ENCODE measurements at regions not wholly inside any gene's neighbourhood (a gene's known extent, or its start where the extent isn't known, plus 50 kb on each side); places are given as distances from the start of the nearest gene placed in this dataset.

DNA sequence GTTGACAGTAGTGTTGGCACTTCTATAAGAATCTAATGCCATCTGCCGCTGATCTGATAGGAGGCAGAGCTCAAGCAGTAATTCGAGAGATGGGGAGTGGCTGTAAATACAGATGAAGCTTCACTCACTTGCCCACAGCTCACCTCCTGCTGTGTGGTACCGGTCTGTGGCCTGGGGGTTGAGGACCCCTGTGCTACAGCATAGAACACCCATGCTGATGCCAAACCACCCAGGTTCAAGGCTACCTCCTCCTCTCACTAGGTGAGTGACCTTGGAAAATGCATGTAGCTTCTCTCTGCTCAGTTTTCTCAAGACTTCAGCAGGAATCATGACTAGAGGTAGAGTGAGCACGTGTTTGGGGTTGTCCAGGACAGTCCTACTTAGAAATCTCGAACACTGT lies 263.4 kb downstream of the SH3BP4 start:
- DNase-seq (ENCODE audit: low read depth in 2 of 2) = no peak
- Histone ChIP-seq H3K79me2 (ENCODE audit: control insufficient read depth, insufficient read depth, low read length) (no peaks in the 10 kb centered on the region), H3K27ac (ENCODE audit: insufficient read depth, low read length) (no peak overlapping the region), H2AFZ (ENCODE audit: low read length) (no peak overlapping the region), H3K9me3 (ENCODE audit: control insufficient read depth, insufficient read depth, low read depth, low read length) (no peaks in the 10 kb centered on the region), H4K20me1 (ENCODE audit: control insufficient read depth, extremely low read depth, insufficient read depth, low read length) (no peaks in the 10 kb centered on the region), H3K27me3 (ENCODE audit: control insufficient read depth, insufficient read depth, low read length) (no peaks in the 10 kb centered on the region), H3K4me1 (ENCODE audit: control insufficient read depth, extremely low read depth, insufficient read depth, low read length) (no peaks in the 10 kb centered on the region), H3K4me2 (ENCODE audit: extremely low read depth, insufficient read depth, low read length) (no peak overlapping the region), H3K36me3 (ENCODE audit: control insufficient read depth, insufficient read depth, low read length) (no peaks in the 10 kb centered on the region), H3K4me3 (replicated peaks in 1 of 4; ENCODE audit: control extremely low read depth in 1 of 4, insufficient read depth in 1 of 4, low read depth in 3 of 4, low read length in 4 of 4) (no peak overlapping the region), H3K9ac (ENCODE audit: insufficient read depth, low read length) (no peak overlapping the region)
- no peak for TF ChIP-seq EZH2 (IDR thresholded peaks at IDR 0.05; ENCODE audit: low read length, missing control alignments)
- TF ChIP-seq, protein P1, sequence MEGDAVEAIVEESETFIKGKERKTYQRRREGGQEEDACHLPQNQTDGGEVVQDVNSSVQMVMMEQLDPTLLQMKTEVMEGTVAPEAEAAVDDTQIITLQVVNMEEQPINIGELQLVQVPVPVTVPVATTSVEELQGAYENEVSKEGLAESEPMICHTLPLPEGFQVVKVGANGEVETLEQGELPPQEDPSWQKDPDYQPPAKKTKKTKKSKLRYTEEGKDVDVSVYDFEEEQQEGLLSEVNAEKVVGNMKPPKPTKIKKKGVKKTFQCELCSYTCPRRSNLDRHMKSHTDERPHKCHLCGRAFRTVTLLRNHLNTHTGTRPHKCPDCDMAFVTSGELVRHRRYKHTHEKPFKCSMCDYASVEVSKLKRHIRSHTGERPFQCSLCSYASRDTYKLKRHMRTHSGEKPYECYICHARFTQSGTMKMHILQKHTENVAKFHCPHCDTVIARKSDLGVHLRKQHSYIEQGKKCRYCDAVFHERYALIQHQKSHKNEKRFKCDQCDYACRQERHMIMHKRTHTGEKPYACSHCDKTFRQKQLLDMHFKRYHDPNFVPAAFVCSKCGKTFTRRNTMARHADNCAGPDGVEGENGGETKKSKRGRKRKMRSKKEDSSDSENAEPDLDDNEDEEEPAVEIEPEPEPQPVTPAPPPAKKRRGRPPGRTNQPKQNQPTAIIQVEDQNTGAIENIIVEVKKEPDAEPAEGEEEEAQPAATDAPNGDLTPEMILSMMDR (conservative IDR thresholded peaks at IDR 0.05 in 1 of 2, IDR thresholded peaks at IDR 0.05 in 1 of 2; ENCODE audit: low read depth in 1 of 2, low read length in 2 of 2) = no peak

DNA sequence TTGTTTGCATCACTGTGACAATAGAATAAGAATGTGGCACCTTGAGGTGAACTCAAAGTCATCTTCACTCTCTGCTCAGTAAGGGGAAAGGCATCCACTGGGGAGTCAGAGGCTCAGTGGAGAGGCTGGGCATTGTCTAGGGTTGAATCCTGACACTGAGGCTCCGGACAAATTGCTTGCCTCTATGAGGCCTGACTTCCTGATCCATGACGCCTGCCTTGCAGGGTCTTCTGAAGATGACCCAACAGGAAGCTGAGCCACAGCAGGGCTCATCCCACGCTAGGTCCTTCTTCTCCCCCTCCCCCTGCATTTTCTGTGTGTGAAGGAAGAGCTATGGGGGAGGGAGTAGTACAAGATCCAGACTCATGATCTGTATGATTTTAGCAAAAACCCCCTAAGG lies 265.1 kb downstream of the SH3BP4 start:
- Histone ChIP-seq H3K27ac (ENCODE audit: insufficient read depth, low read length) (no peak overlapping the region), H3K9me3 (ENCODE audit: control insufficient read depth, insufficient read depth, low read depth, low read length) (no peaks in the 10 kb centered on the region), H3K9ac (ENCODE audit: insufficient read depth, low read length) (no peak overlapping the region), H3K79me2 (ENCODE audit: control insufficient read depth, insufficient read depth, low read length) (no peaks in the 10 kb centered on the region), H3K4me2 (ENCODE audit: extremely low read depth, insufficient read depth, low read length) (no peak overlapping the region), H3K36me3 (ENCODE audit: control insufficient read depth, insufficient read depth, low read length) (no peaks in the 10 kb centered on the region), H4K20me1 (ENCODE audit: control insufficient read depth, extremely low read depth, insufficient read depth, low read length) (no peaks in the 10 kb centered on the region), H2AFZ (ENCODE audit: low read length) (no peak overlapping the region), H3K27me3 (ENCODE audit: control insufficient read depth, insufficient read depth, low read length) (no peaks in the 10 kb centered on the region), H3K4me1 (ENCODE audit: control insufficient read depth, extremely low read depth, insufficient read depth, low read length) (no peaks in the 10 kb centered on the region), H3K4me3 (replicated peaks in 1 of 4; ENCODE audit: control extremely low read depth in 1 of 4, insufficient read depth in 1 of 4, low read depth in 3 of 4, low read length in 4 of 4) (no peak overlapping the region)
- no peak for TF ChIP-seq EZH2 (IDR thresholded peaks at IDR 0.05; ENCODE audit: low read length, missing control alignments)
- TF ChIP-seq, protein P1 (conservative IDR thresholded peaks at IDR 0.05 in 1 of 2, IDR thresholded peaks at IDR 0.05 in 1 of 2; ENCODE audit: low read depth in 1 of 2, low read length in 2 of 2) = no peak
- peak in 1 of 2 donors; percentile 16 for DNase-seq (ENCODE audit: low read depth in 2 of 2)

DNA sequence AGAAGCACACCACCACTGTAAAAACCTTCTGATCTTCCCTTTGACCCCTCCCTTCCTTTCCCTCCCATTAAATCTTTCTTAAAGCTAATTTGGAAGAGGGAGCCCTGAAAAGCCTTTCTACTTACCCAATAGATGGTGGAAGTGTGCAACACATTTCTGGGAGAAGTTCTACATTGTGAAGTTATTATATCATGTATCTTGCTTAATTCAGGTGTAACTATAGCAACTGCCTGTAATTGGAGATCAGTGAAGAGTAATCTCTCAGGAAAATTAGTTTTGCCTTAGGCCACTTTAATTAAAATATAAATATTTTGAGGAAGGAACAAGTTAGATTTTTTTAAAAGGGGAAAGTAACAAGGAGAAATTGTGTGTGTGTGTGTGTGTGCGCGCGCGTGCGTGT lies 266.0 kb downstream of the SH3BP4 start:
- no peaks in the 10 kb centered on the region for H3K4me1 ChIP-seq (ENCODE audit: control insufficient read depth, extremely low read depth, insufficient read depth, low read length)
- H3K79me2 ChIP-seq (ENCODE audit: control insufficient read depth, insufficient read depth, low read length) = no peaks in the 10 kb centered on the region
- no peak overlapping the region for H3K4me2 ChIP-seq (ENCODE audit: extremely low read depth, insufficient read depth, low read length)
- peak; percentile 7 to 19 for DNase-seq (ENCODE audit: low read depth in 2 of 2)
- no peaks in the 10 kb centered on the region for H3K27me3 ChIP-seq (ENCODE audit: control insufficient read depth, insufficient read depth, low read length)
- H2AFZ ChIP-seq (ENCODE audit: low read length) = no peak overlapping the region
- no peak overlapping the region for H3K4me3 ChIP-seq (replicated peaks in 1 of 4; ENCODE audit: control extremely low read depth in 1 of 4, insufficient read depth in 1 of 4, low read depth in 3 of 4, low read length in 4 of 4)
- H3K27ac ChIP-seq (ENCODE audit: insufficient read depth, low read length) = no peak overlapping the region
- no peak overlapping the region for H3K9ac ChIP-seq (ENCODE audit: insufficient read depth, low read length)
- no peaks in the 10 kb centered on the region for H4K20me1 ChIP-seq (ENCODE audit: control insufficient read depth, extremely low read depth, insufficient read depth, low read length)
- H3K9me3 ChIP-seq (ENCODE audit: control insufficient read depth, insufficient read depth, low read depth, low read length) = no peaks in the 10 kb centered on the region
- no peaks in the 10 kb centered on the region for H3K36me3 ChIP-seq (ENCODE audit: control insufficient read depth, insufficient read depth, low read length)
- TF ChIP-seq, protein P1 (conservative IDR thresholded peaks at IDR 0.05 in 1 of 2, IDR thresholded peaks at IDR 0.05 in 1 of 2; ENCODE audit: low read depth in 1 of 2, low read length in 2 of 2) = no peak
- TF ChIP-seq EZH2 (IDR thresholded peaks at IDR 0.05; ENCODE audit: low read length, missing control alignments) = no peak

Data from fibroblast of lung (primary cell).